ENCODE measurements at regions not wholly inside any gene's neighbourhood (a gene's known extent, or its start where the extent isn't known, plus 50 kb on each side); places are given as distances from the start of the nearest gene placed in this dataset.

DNA sequence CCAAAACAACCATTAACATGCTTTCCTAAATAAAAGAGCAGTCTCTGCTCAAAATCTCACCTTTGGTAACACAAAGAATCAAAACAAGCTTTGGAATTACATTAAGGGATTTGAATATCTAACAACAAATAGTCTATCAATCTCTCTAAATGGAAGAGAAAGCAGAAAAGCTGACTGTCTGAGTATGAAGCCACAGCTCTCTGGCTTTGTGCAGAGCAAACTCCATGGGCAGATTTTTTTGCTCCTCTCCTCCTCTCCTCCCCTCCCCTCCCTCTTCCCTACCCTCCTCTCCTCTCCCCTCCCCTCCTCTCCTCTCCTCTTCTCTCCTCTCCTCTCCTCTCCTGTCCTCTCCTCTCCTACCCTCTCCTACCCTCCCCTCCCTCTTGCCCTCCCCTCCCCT lies 329.5 kb upstream of the ETAA1 start:
- Histone ChIP-seq H3K36me3 (ENCODE audit: control insufficient read depth, insufficient read depth, low read length) (no peaks in the 10 kb centered on the region), H3K9me3 (ENCODE audit: control insufficient read depth, insufficient read depth, low read length) (no peaks in the 10 kb centered on the region), H3K4me3 (ENCODE audit: low read depth, low read length) (no peak overlapping the region), H3K9ac (ENCODE audit: low read depth, low read length) (no peak overlapping the region), H3K27me3 (ENCODE audit: control insufficient read depth, insufficient read depth, low read length) (no peaks in the 10 kb centered on the region), H3K4me1 (ENCODE audit: control insufficient read depth, insufficient read depth, low read length) (no peaks in the 10 kb centered on the region; the same call in 1 of the 2 replicates), H3K27ac (ENCODE audit: low read depth, low read length) (no peak overlapping the region)

DNA sequence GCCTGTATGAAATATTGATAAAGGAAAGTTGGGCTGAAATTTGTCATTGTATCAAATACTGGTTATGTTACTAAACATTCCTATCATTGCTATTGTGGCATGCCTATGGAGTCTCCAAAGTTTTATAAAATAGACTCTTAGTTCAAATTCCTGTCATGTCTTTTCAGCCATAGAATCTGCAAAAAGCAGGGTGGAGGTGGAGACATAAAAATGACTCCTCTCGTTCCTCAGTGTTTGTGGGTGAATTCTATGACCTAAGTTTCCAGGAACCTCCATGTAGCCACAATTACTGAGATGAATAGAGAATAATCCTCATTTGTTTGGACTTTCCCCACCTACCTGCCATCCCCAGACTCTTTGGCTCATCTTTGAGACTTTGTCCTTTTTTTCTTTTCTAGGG lies 326.3 kb upstream of the ETAA1 start:
- no peaks in the 10 kb centered on the region for H3K9me3 ChIP-seq (ENCODE audit: control insufficient read depth, insufficient read depth, low read length)
- no peak overlapping the region for H3K4me3 ChIP-seq (ENCODE audit: low read depth, low read length)
- no peaks in the 10 kb centered on the region for H3K27me3 ChIP-seq (ENCODE audit: control insufficient read depth, insufficient read depth, low read length)
- no peak overlapping the region for H3K9ac ChIP-seq (ENCODE audit: low read depth, low read length)
- H3K36me3 ChIP-seq (ENCODE audit: control insufficient read depth, insufficient read depth, low read length) = no peaks in the 10 kb centered on the region
- no peaks in the 10 kb centered on the region; the same call in 1 of the 2 replicates for H3K4me1 ChIP-seq (ENCODE audit: control insufficient read depth, insufficient read depth, low read length)
- H3K27ac ChIP-seq (ENCODE audit: low read depth, low read length) = no peak overlapping the region

DNA sequence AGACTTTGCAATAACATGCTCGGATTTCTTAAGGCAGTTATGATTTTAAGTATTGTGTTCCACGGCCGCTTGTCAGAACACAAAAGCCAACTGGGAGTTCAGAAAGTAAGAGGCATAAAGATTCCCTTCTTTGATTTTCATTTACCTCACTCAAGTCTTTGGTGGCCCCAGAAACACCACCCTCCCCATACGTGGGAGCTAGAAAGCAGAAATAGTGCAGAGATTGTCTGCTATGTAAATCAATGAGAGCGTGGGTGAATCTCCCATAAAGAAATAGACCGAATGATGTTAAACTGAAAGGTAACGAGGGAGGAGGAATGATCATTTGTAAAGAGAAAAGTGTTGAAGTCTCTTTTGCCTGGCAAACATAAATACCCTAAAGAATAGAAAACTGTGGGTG lies 322.1 kb upstream of the ETAA1 start:
- no peak overlapping the region for H3K4me3 ChIP-seq (ENCODE audit: low read depth, low read length)
- H3K36me3 ChIP-seq (ENCODE audit: control insufficient read depth, insufficient read depth, low read length) = no peaks in the 10 kb centered on the region
- no peaks in the 10 kb centered on the region for H3K9me3 ChIP-seq (ENCODE audit: control insufficient read depth, insufficient read depth, low read length)
- no peak overlapping the region for H3K27ac ChIP-seq (ENCODE audit: low read depth, low read length)
- H3K27me3 ChIP-seq (ENCODE audit: control insufficient read depth, insufficient read depth, low read length) = no peaks in the 10 kb centered on the region
- H3K4me1 ChIP-seq (ENCODE audit: control insufficient read depth, insufficient read depth, low read length) = no peaks in the 10 kb centered on the region
- H3K9ac ChIP-seq (ENCODE audit: low read depth, low read length) = no peak overlapping the region

DNA sequence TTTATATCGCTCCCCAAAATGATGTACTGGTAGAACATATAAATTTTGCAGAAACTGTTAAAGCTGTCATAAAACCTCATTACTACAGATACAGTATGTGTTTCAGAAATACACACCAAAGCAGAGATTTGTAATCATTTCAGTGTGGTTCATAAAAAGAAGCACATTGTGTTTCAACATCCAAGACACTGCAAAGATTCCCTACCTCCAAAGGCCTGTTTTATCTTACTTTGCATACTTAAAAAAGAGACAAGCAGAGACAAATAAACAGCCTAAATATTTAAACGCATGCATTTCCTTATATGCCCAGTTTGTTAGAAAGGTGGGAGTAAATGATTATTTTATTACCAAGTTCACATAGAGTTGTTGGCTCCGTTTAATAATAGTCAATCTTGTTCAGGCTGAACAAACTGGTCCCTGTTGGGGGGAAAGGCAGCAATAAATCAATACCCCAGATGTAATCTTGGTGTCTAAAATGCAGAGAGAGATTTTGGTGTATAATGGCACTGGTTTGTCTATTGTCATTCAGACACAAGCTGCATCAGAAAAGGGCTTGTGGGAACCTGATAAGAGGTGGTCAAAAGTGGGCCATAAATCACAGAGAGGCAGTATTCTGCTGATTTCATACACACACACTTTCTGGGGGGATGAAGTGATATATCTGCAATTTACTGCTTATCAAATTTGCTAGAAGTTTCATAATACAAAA lies 321.4 kb upstream of the ETAA1 start:
- H3K27me3 ChIP-seq (ENCODE audit: control insufficient read depth, insufficient read depth, low read length) = no peaks in the 10 kb centered on the region
- H3K9ac ChIP-seq (ENCODE audit: low read depth, low read length) = no peak overlapping the region
- no peaks in the 10 kb centered on the region for H3K4me1 ChIP-seq (ENCODE audit: control insufficient read depth, insufficient read depth, low read length)
- no peaks in the 10 kb centered on the region for H3K36me3 ChIP-seq (ENCODE audit: control insufficient read depth, insufficient read depth, low read length)
- H3K27ac ChIP-seq (ENCODE audit: low read depth, low read length) = no peak overlapping the region
- H3K4me3 ChIP-seq (ENCODE audit: low read depth, low read length) = no peak overlapping the region
- no peaks in the 10 kb centered on the region for H3K9me3 ChIP-seq (ENCODE audit: control insufficient read depth, insufficient read depth, low read length)

DNA sequence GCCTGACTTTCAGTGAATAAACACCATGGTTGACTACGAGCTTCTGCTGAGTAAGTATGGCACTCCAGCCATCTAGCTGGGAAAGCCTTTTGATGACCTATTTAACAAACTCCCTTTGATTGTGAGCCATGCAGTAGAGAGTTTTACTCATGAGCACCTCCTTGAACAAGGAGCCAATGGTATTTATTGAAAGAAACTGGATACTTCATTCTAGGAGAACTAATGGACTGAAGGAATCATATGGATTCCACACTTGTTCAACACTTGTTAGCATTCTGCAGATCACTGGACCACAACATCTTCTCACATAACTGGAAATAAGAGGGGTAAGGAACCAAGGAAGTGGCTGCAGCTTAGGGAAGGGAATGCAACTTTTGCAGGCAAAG lies 320.9 kb upstream of the ETAA1 start:
- Histone ChIP-seq H3K9me3 (ENCODE audit: control insufficient read depth, insufficient read depth, low read length) (no peaks in the 10 kb centered on the region), H3K36me3 (ENCODE audit: control insufficient read depth, insufficient read depth, low read length) (no peaks in the 10 kb centered on the region), H3K9ac (ENCODE audit: low read depth, low read length) (no peak overlapping the region), H3K4me3 (ENCODE audit: low read depth, low read length) (no peak overlapping the region), H3K4me1 (ENCODE audit: control insufficient read depth, insufficient read depth, low read length) (no peaks in the 10 kb centered on the region), H3K27ac (ENCODE audit: low read depth, low read length) (no peak overlapping the region), H3K27me3 (ENCODE audit: control insufficient read depth, insufficient read depth, low read length) (no peaks in the 10 kb centered on the region)

DNA sequence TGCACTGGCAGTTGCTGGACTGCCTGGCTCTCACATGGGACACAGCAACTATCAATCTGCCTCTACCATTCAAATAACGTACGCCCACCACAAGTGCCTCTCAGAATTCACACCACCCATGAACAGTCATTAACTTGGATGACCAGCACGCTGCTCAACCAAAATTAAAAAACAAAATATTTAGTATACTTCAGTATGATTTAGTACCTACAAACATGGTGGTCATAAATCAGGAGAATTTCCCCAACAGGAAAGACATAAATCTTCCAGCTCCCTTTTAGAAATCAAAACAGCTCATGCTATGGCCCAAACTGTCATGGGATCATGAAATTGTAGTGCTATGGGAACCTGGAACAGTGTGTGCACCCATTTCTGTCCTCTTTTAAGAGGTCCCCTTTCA lies 317.4 kb upstream of the ETAA1 start:
- Histone ChIP-seq H3K4me3 (ENCODE audit: low read depth, low read length) (no peak overlapping the region), H3K36me3 (ENCODE audit: control insufficient read depth, insufficient read depth, low read length) (no peaks in the 10 kb centered on the region), H3K27ac (ENCODE audit: low read depth, low read length) (no peak overlapping the region), H3K9me3 (ENCODE audit: control insufficient read depth, insufficient read depth, low read length) (no peaks in the 10 kb centered on the region), H3K4me1 (ENCODE audit: control insufficient read depth, insufficient read depth, low read length) (no peaks in the 10 kb centered on the region), H3K27me3 (ENCODE audit: control insufficient read depth, insufficient read depth, low read length) (no peaks in the 10 kb centered on the region), H3K9ac (ENCODE audit: low read depth, low read length) (no peak overlapping the region)

DNA sequence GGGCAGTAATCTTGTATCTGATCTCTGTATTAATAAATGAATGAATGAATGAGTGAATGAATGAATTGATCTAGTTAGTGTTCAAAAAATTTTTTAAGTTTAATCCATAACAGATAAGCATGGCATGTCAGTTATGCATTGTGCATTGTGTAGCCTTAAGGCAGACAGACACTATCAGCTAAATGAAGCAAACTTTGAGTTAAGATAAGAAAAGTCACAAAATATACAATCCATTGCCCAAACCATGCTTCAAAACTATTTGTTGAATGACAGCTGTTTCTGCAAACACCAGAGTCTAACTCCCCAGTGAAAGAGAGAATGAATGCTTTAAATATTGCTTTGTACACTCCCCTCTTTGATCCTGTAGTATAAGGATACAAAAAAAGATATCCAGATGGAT lies 314.3 kb upstream of the ETAA1 start:
- Histone ChIP-seq H3K4me3 (ENCODE audit: low read depth, low read length) (no peak overlapping the region), H3K27me3 (ENCODE audit: control insufficient read depth, insufficient read depth, low read length) (no peaks in the 10 kb centered on the region), H3K27ac (ENCODE audit: low read depth, low read length) (no peak overlapping the region), H3K4me1 (ENCODE audit: control insufficient read depth, insufficient read depth, low read length) (no peaks in the 10 kb centered on the region), H3K9me3 (ENCODE audit: control insufficient read depth, insufficient read depth, low read length) (no peaks in the 10 kb centered on the region), H3K36me3 (ENCODE audit: control insufficient read depth, insufficient read depth, low read length) (no peaks in the 10 kb centered on the region), H3K9ac (ENCODE audit: low read depth, low read length) (no peak overlapping the region)

DNA sequence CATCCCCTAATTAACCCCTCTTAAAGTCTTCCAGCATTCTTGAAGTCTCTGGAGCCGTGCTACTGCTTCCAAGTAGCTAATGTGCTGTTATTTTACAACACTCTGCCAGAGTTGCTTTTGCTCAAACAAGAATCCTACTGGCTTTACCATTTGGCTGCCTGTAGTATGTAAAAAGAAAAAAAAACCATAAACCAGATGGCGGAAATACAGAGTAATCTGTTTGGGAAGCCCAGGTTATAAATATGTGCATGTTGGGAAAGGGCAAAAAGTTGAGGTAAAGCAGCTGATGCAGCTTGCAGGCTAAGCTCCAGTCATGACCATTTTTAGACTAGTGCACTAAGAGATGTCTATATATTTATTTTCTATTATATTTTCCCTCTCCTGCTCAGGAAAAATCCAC lies 313.2 kb upstream of the ETAA1 start:
- Histone ChIP-seq H3K4me1 (ENCODE audit: control insufficient read depth, insufficient read depth, low read length) (no peaks in the 10 kb centered on the region), H3K27ac (ENCODE audit: low read depth, low read length) (no peak overlapping the region), H3K9ac (ENCODE audit: low read depth, low read length) (no peak overlapping the region), H3K27me3 (ENCODE audit: control insufficient read depth, insufficient read depth, low read length) (no peaks in the 10 kb centered on the region), H3K36me3 (ENCODE audit: control insufficient read depth, insufficient read depth, low read length) (no peaks in the 10 kb centered on the region), H3K9me3 (ENCODE audit: control insufficient read depth, insufficient read depth, low read length) (no peaks in the 10 kb centered on the region), H3K4me3 (ENCODE audit: low read depth, low read length) (no peak overlapping the region)

DNA sequence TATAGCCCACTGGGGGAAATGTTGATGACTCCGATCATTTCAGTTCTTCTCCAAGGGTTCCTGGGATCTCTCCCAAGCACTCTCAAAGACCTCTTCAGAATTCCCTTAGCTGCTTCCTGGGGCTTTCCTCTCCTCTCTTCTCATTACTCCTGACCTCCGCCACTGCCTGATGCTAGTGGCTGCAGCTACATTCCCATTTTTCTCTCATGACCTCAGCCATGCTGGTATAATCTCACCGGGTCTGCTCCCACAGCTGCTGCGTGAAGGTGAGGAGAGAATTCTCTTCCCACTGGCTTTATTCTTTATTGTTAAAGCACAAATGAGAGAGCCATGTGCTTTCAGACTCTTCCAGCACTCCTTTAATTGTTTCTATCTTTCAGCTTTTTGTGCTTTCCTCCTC lies 312.0 kb upstream of the ETAA1 start:
- Histone ChIP-seq H3K27me3 (ENCODE audit: control insufficient read depth, insufficient read depth, low read length) (no peaks in the 10 kb centered on the region), H3K36me3 (ENCODE audit: control insufficient read depth, insufficient read depth, low read length) (no peaks in the 10 kb centered on the region), H3K27ac (ENCODE audit: low read depth, low read length) (no peak overlapping the region), H3K9me3 (ENCODE audit: control insufficient read depth, insufficient read depth, low read length) (no peaks in the 10 kb centered on the region), H3K9ac (ENCODE audit: low read depth, low read length) (no peak overlapping the region), H3K4me1 (ENCODE audit: control insufficient read depth, insufficient read depth, low read length) (no peaks in the 10 kb centered on the region), H3K4me3 (ENCODE audit: low read depth, low read length) (no peak overlapping the region)

DNA sequence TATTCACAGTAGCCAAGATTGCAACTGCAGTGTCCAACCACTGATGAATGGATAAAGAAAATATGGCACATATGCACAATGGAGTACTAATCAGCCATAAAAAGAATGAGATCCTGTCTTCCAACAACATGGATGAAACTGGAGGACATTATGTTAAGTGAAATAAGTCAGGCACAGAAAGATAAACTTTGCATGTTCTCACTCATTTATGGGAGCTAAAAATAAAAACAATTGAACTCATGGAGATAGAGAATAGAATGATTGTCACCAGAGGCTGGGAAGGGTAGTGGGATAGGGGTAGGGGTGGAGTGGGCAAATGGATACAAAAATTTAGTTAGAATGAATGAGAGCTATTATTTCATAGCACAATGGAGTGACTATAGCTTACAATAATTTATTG lies 305.5 kb upstream of the ETAA1 start:
- Histone ChIP-seq H3K27ac (ENCODE audit: low read depth, low read length) (no peak overlapping the region), H3K36me3 (ENCODE audit: control insufficient read depth, insufficient read depth, low read length) (no peaks in the 10 kb centered on the region), H3K4me1 (ENCODE audit: control insufficient read depth, insufficient read depth, low read length) (no peaks in the 10 kb centered on the region), H3K27me3 (ENCODE audit: control insufficient read depth, insufficient read depth, low read length) (no peaks in the 10 kb centered on the region), H3K9ac (ENCODE audit: low read depth, low read length) (no peak overlapping the region), H3K4me3 (ENCODE audit: low read depth, low read length) (no peak overlapping the region), H3K9me3 (ENCODE audit: control insufficient read depth, insufficient read depth, low read length) (no peaks in the 10 kb centered on the region)

DNA sequence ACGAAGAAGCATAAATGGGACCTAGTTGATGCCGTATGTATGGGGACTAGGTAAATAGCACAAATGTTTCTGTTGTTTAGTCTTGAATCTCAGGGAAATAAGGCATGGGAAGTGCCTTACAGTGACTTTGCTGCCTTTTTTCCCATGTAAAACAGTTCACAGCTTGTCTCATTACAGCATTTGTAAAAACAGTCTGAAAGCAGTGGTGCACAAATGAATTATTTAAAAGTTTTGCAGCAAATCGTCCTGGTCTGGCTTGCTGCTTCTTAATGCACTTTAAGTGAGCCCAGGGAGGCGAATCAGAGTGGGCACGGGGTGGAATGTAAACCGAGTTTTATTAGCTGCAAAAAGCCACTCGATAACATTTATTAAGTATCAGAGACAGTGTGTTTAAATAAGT lies 302.0 kb upstream of the ETAA1 start:
- H3K9ac ChIP-seq (ENCODE audit: low read depth, low read length) = no peak overlapping the region

DNA sequence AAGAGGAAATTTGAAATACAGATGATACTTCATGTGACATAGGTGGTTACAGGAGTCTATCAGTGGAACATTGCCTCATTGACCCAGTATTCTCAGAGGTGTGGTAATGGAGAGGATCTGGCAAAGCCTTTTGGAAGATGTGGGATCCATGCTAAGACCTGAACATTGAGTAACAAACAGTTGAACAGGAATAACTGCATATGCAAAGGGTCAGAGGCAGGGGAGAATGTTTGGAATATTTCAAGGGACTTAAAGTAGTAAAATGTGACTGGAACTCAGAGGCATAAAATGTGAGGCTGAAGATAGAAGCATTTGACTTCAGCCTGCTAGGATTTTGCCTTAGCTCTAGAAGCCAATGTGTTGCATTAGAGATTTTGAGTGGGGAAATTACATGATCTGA lies 300.2 kb upstream of the ETAA1 start:
- Histone ChIP-seq H3K36me3 (ENCODE audit: control insufficient read depth, insufficient read depth, low read length) (no peaks in the 10 kb centered on the region), H3K4me1 (ENCODE audit: control insufficient read depth, insufficient read depth, low read length) (no peaks in the 10 kb centered on the region), H3K27me3 (ENCODE audit: control insufficient read depth, insufficient read depth, low read length) (no peaks in the 10 kb centered on the region), H3K4me3 (ENCODE audit: low read depth, low read length) (no peak overlapping the region), H3K9ac (ENCODE audit: low read depth, low read length) (no peak overlapping the region), H3K9me3 (ENCODE audit: control insufficient read depth, insufficient read depth, low read length) (no peaks in the 10 kb centered on the region; the same call in 1 of the 2 replicates), H3K27ac (ENCODE audit: low read depth, low read length) (no peak overlapping the region)

More for the DNA sequence above, 302.0 kb upstream of the ETAA1 start:
- Histone ChIP-seq H3K27ac (ENCODE audit: low read depth, low read length) (no peak overlapping the region), H3K27me3 (ENCODE audit: control insufficient read depth, insufficient read depth, low read length) (no peaks in the 10 kb centered on the region), H3K4me3 (ENCODE audit: low read depth, low read length) (no peak overlapping the region), H3K9me3 (ENCODE audit: control insufficient read depth, insufficient read depth, low read length) (no peaks in the 10 kb centered on the region), H3K4me1 (ENCODE audit: control insufficient read depth, insufficient read depth, low read length) (no peaks in the 10 kb centered on the region), H3K36me3 (ENCODE audit: control insufficient read depth, insufficient read depth, low read length) (no peaks in the 10 kb centered on the region)

Data from HUES48 (cell line).